HG03066 (cell line): ENCODE measurements at regions not wholly inside any gene's neighbourhood (a gene's known extent, or its start where the extent isn't known, plus 50 kb on each side); places are given as distances from the start of the nearest gene placed in this dataset.

ENCODE experiments used
- ATAC-seq: cut with Tn5 transposase; IDR thresholded peaks from one replicate; pipeline ENCODE4 v1.9.1; 2021; ENCODE audit warnings: low read depth; ENCODE audit not compliant: unreplicated experiment

DNA sequence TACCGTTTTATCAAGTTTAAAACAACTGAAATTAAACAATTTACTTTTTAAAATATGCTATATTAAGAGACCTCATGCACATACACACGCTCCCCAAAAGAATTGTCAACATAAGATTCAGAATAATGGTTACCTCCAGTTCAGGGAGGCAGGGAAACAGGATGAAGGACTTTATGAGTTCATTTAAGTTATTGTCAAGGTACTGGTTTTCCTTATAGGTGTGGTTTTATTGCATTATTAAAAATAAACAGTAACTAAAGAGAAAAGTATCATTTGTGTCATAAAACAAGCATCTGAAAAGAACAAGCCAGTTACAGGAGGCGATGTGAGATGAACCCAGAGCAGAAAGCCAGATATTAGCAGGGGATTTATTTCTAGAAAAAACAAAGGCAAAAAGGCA lies 2376.7 kb downstream of the MAT2B start:
- no peak for ATAC-seq

DNA sequence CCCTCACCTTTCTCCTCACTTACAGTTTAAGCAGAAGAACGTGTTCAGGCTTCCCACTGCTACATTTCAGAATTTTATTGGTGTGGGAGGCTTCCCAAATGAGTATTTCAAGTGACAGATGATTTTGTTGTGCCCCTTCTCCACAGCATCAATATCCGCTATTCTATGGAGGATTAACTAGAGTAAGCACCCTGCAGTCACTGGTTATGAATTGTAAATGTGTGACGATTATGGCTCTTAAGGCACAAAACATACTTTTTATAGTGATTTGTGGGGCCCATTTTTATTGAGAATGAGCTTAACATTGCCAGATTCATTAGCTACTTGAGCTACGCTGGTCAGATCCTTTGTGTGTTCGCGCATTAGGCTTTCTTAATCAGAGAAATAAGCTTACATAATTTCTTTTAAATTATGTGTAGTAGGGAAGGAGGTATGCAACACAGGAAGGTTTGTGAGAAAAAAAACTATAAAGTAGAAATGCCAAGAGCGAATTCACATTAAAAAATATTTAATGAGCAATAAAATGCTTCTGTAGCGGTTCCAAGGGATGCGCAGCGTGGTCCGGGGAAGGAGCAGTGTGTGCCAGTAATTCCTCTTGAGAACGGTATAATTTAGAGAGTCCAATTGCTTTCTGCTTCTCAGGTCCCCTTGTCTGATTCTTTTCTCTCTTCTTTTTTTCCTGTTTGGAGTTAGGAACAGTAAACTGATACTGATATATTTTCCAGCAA lies 2380.4 kb downstream of the MAT2B start:
- no peak for ATAC-seq

DNA sequence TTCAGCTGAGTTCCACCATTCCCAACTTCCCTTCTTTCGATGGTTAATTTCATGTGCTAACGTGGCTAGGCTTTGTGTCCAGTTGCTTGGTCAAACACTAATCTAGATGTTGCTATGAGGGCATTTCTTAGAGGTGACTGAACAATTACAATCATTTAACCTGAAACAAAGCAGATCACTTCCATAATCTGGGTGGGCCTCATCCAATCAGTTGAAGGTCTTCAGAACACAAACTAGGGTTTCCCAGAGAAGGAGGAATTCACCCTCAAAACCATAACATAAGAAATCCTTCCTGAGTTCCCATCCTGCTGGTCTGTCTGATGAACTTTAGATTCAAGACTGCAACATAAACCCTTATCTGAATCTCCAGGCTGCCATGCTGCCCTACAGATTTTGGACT lies 2381.7 kb downstream of the MAT2B start:
- no peak for ATAC-seq

DNA sequence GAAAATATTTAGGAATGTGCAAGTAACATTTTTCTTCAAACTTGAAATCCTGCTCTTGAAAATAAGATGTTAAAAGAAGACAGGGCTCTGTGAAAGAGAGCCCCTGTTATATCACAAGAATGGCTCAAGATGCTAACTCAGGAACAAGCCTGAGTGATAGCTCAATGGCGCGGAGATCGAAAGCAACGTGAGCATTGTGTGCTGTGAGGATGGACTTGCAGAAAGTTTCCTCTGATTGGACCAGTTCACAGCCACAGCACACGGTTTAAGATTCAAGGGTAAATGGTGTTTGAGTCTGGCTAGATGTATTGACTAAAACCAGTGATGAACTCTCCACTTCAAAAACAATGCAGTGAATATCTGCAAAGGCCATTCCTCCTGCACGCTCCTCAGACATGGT lies 2387.0 kb downstream of the MAT2B start:
- no peak for ATAC-seq

DNA sequence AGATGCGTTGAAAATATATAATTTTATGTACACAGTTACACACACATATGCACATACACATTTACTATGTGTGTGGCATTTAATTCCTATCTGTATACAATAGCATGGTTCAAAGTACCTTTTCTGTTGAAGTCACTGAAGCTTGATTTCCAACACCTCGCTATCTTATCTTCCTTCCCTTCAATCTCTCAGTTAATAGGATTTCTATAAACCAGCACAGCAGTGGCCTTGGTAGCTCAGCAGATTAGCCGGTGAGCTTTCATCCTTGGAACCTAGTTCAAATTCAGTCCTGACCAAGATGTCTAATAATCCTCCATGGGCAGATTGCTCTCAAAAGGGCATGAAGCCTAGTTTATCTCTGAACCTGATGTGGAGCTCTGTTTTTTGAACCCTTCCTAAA lies 2389.5 kb downstream of the MAT2B start:
- ATAC-seq: no peak

DNA sequence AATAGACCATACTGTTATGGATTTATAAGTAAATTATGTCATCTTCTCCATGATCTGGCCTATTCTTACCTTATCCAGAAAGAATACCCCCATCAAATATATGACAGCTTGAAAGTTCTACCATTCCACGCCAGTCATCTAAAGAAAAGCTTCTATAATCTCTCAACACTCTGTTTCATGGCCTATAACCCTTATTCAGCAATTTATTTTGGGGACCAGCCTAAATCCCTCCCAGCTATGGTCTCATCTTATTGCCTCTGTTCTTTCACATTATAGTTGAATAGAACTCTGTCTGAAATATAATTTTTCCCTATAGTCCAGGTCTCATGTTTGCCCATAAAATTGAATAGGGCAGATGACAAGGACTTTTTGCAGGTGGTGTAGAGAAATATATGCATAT lies 2387.6 kb upstream of the WWC1 start:
- no peak for ATAC-seq

DNA sequence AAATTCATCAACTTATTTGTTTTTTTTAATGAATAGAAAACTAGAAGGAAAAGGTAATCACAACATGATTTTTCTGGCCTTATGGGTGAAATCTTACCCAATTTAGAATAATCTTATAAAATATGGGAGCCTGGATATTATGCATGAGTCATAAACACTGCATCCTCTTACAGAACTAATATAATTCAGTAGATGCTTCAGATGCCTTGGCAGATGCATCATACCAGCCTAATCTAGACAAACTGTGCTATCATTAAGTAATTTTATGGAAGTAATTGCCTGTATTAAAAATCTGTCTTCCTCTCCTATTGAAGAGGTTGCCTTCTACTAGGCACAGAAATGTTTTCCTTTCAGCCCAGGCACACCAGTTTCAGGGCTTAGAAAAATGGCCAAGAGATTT lies 2384.6 kb upstream of the WWC1 start:
- no peak for ATAC-seq

DNA sequence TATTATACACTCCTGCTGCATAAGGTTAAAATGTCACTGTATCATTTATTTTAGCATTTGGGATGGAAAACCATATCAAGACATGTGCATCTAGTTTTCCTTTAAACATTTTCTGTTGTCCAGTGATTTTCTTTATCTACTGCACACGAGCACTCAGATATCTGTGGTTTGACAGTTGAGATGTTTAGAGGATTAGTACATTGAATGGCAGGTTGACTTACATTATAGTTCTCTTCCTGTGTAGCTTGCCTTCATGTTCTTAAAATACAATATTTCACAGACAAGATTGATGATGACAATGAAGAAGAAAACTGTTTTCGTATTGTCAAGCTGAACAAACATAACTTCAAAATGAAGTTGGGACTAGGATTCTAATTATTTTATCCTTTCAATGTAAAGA lies 2378.4 kb upstream of the WWC1 start:
- no peak for ATAC-seq

DNA sequence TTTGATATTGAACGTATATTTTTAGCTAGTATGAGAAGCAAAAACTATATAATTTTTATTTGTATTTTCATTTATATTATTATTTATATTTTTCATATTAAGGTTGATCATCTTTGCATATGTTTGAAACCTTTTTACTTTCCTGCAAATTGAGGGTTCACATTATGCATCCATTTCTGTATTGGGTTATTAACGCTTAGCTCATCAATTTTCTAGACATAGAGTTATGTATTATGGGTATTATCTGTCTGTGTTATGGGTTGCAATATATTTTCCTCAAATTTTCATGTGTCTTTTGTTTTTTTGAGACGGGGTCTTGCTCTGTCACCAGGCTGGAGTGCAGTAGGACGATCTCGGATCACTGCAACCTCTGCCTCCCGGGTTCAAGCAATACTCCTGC lies 2377.0 kb upstream of the WWC1 start:
- ATAC-seq: no peak

DNA sequence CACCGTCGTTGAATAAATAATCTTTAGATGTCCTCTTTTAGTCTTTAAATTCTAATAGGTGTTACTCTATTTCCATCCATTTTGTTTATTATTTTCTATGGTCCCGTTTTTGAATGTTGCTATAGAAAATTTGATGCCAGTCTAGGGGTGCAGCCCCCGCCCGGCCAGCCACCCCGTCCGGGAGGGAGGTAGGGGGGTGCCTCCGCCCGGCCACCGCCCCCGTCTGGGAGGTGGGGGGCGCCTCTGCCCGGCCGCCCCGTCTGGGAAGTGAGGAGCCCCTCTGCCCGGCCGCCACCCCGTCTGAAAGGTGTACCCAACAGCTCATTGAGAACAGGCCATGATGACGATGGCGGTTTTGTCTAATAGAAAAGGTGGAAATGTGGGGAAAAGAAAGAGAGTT lies 2372.2 kb upstream of the WWC1 start:
- ATAC-seq: no peak

DNA sequence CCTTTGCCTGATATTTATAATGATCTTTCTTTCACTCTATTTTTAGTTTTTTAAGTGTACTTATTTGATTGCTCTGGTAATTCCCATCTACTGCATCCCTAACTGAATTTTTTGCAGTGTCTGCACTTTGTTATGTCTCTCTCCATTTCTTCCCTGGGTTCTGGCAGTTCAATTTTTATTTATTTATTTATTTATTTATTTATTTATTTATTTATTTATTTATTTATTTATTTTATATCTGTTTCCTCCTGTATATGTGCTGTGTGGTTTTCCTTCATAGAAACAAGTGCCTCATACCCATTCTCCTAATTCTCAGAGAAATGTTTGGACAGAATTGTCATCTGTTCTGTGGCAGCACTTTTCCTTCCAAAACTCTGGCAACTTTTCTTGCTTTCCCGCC lies 2370.8 kb upstream of the WWC1 start:
- ATAC-seq: no peak

DNA sequence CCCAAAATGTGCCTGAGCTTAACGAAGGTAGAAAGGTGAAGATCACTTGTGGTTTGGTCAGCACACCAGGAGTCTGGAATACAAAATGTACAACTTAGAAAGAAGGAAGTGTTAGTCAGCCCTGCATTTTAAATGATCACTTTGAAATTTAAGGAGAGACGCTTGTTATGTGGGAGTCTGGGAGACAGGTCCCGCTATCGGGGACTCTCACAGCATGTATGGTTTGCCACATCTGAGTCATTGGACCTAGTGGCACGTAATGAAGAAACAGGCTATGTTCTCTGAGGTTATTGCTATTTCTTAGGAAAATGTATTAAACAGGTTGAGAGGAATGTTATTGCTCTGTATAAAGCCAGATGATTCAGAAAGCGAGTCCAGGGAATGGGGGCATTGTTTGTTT lies 2362.5 kb upstream of the WWC1 start:
- ATAC-seq: no peak

DNA sequence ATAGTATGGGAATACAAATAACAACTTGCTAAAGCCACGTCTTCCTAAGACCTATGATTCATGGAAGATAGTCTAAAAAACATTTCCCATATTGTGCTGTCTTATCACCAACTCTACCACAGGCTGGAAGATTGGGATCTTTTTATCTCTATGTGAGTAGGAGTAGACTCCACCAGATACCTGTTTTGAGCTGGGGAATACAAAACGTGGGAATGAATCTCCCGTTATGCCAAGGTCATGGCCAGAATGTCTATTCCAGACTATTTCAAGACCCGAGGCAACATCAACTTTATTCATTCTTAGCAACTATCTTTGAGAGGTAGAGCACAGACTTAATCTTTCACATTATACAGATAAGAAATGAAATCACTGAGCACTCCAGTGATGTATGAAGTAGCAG lies 2350.9 kb upstream of the WWC1 start:
- ATAC-seq: no peak

DNA sequence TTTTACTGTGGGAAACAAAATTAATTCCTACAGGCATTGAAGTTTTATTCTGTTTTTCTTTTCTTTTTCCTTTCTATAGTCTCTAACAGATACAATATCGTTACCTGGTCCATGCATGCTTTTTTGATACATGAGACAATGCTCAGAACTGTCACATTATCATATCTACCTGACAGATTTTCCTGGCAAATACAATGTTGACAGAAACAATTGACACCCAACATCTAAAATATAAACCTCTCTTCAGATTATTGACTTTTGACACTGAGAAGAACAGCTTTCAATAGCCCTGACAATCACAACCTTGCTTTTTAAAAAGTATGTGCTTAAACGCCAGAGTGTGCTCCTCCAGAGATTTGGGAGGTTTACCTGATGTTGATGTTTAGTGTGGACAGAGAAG lies 2334.6 kb upstream of the WWC1 start:
- no peak for ATAC-seq

DNA sequence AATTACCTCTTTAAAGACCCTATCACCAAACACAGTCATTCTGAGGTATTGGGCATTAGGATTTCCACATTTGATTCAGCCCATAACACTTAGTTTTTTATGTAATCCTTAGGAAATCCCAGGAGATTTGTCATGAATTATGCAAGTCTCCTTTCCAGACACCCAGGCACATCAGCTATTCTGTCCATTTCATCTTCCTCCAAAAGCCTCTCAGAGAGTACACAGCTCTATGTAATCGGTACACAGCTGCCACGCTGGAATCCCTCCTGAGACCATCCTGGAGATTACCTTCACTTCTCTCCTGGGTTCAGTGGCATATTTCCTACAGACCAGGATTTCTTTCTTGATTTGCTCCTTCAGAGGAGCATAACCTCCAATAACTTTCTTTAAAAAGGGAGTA lies 2309.8 kb upstream of the WWC1 start:
- ATAC-seq: no peak

DNA sequence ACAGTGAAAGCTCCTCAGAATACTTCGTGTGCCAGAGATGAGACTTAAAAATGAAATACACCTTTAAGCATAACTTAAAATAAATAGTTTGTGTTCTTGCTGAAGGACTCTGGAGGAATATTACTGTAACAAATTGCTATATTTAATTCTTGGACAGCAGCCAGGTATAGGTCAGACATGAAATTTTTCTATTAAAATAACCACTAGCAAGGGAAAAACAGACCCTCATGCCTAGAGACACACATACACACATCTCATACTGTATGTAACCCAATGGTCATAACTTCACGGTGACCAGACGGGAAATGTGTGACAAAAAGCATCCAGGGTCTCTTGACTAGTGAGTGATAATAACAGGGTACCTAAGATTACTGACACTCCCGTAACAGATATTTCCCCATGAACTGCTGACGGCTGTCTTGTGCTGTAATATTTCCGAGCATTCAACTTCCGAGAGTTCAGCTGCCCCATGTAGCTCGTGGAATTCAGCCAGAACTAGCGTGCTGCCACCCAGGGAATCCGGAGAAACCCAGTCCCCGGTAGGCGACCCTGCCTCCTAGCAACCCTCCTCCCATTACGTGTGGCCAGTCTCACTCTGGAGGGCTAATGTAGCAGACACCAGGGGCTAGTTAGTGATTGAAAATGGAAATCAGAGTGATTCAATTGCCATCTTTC lies 2295.1 kb upstream of the WWC1 start:
- no peak for ATAC-seq

DNA sequence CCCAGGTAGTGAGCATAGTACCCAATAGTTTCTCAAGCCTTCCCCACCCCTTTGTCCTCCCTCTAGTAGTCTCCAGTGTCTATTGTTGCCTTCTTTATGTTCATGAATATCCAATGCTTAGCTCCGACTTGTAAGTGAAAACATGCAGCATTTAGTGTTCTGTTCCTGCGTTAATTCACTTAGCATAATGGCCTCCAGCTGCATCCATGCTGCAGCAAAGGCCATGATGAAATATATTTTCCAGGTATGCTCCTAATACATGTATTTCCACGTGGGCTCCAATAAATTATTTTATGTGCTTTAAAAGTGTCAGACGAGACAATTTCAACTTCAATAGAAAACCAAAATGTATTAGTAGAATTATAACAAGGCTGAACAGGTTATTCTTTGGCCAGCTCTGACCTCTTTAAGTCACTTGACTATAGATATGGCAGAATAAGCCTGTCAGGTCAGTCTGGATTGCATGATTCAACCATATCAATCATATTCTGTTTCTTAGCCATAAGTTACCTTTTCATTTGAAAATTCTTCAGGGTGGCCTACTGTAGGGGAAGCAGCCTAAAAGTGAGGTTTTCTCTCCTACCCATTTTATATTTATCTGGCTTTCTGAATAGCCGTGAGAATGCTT lies 2291.6 kb upstream of the WWC1 start:
- ATAC-seq: no peak

DNA sequence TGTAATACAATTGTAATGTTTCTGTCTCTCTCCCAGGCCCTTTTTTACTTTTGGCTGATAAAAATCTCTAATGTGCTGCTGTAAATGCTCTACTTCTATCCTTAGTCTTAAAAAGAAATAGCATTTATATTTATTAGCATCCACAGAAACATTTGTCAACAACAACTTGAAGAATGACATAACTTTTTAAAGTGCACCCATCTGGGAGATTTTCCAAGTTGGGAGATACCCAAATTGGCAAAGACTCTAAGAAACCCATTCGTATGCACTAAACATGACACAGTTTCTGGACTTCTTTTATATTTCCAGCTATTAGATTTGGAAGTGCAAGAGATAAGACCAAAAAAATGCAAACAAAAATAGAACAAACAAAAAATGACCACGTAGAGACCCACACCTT lies 2287.4 kb upstream of the WWC1 start:
- no peak for ATAC-seq

DNA sequence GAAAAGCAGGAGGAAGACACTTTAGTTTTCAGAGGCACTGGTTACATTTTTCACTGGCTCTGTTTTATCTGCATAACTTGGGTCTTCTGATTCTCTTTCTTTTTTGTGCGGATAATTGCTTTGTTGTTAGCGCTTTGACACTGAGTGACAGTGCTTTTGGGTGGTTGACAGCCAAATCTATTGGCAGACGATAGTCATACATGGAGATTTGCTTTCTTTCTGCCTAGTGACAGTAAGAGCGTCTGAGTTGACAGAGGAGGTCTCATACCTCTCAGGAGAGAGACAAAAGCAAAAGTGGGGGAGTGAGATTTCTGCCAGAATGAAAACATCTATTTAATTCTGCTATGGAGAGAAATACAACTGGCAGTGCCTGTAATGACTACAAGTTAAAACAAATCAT lies 2278.0 kb upstream of the WWC1 start:
- ATAC-seq: no peak

DNA sequence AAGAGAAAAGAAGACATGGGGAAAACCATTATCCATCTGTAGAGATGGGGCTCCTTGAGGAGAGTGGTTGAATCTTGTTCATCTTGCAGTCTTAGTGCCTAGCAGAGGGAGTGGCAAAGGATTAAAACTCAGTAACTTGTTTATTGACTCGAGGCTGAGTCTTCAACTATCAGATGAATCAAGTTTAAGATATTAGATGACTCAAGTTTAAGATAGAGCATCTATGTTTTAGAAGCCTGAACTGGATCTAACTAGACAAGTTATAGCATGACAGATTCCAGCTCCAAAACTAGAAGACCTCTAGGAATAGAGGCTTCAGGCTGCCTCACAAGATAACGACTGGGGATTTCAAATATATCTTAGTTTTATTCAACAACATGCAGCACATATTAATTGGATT lies 2277.2 kb upstream of the WWC1 start:
- ATAC-seq: no peak

DNA sequence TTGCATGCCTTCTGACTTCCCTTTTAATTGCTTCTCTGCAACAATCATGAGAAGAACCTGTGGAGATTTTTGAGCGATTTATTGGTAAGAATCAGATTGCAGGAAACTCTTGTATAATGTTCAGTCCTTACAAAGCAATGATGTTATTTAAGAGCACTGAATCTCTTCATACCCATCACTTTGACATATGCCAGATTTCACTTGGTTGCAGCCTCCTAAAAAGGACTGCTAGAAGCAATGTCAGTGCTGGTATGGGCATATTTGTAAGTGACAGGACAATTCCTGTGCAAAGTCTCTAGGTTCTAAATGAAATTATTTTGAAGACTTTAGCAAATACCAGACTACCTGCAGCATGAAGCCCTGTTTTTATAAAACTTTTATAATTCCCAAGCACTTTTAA lies 2272.7 kb upstream of the WWC1 start:
- no peak for ATAC-seq

DNA sequence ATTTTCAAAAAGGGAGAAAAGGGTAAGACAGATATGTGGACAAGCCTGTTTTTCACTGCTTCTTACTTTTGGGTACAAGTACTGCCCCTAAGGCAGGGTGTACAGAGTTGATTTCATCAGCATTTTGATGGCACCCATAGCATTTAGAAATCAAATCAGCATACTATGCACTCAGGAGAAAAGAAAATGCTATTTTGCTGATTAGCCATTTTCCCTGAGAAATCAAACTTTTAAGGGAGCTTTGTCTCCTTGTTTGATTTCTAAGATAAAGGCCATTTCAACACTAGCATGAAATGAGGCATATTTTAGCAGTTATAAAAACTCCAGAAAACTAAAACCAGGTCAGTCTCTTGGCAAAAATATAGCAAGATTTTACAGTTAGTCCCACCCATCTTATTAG lies 2269.4 kb upstream of the WWC1 start:
- ATAC-seq: no peak
